MV-4-11 (cell line): ENCODE measurements at regions not wholly inside any gene's neighbourhood (a gene's known extent, or its start where the extent isn't known, plus 50 kb on each side); places are given as distances from the start of the nearest gene placed in this dataset.
A peak's percentile ranks its signal among the peaks of the same experiment; 100 is the strongest.
"Not testable (repeated sequence)": the region's sequence is repeated elsewhere in the genome, so short reads cannot be mapped to it uniquely, and the experiment has no call there.

Experiments
- DNase-seq: peaks from one replicate; lab custom pipeline; 2025; lab: John Stamatoyannopoulos, UW

GRCh38 chr20:58579819-58580473 is 64.7 kb upstream of the APCDD1L start:
- no peak for DNase-seq

DNA sequence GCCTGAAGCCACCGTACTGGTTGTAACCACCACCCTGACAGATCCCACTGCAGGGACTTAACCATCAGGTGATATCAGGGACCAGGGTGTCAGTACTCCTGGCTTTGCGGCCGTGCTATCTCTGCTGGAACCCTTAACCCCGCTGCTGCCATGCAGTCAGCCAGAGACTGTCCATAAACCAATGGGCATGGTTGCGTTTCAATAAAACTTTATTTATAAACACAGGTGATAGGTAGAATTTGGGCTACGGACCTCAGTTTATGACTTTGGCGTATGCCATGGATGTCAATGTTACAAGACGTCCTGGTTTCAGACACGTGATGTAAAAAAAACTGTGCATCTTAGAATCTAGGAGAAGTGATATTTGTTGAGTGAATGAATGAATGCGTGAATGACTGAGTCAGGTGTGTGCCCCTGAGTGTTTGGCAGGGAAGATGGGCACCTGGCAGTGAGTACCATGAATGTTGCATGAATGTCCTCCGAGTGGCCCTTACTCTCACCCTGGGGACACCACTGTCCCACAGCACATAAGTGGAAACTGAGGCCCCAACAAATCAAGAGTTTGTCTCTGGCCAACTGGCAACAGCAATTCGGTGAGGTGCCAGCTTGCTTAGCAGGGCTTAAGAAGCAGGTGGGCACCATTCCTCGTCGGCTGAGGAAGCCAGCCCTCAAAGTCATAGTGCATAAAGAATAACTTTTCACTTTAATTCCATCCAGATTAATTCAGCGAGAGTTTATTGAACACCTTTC is 64.0 kb upstream of the APCDD1L start:
- DNase-seq: no peak

DNA sequence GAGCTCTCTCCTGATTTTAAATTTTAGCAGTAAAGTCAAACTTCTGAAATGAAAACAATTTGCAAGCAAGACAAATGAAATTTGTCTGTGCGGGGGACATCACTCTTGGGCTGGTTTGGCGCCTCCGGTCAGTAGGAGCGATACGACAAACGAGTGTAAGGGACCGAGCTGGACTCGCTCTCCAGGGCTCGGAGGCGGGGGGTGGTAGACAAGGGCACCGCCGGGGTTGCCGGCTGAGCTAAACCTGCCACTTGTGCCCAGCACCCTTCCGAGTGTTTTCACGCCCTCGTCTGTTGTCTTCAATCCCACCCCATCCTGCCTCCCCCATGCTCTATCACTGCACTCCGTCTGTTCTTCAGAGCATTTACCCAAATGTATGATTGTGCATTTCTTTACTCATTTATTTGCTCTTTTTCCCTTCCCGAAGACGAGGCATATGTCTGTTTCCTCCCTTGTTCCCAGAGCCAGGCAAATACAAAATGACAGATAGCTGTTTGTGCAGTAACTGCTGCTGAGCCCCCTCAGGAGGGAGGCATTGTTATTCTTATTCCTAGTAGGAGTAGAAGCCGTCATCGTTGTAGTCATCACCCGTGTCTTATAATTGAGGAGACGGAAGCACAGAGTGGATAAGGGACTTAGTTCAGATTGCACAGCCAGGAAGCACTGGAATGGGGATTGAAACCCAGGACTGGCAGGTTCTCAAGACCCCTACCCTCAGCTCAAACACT is 62.8 kb upstream of the APCDD1L start:
- DNase-seq: no peak

DNA sequence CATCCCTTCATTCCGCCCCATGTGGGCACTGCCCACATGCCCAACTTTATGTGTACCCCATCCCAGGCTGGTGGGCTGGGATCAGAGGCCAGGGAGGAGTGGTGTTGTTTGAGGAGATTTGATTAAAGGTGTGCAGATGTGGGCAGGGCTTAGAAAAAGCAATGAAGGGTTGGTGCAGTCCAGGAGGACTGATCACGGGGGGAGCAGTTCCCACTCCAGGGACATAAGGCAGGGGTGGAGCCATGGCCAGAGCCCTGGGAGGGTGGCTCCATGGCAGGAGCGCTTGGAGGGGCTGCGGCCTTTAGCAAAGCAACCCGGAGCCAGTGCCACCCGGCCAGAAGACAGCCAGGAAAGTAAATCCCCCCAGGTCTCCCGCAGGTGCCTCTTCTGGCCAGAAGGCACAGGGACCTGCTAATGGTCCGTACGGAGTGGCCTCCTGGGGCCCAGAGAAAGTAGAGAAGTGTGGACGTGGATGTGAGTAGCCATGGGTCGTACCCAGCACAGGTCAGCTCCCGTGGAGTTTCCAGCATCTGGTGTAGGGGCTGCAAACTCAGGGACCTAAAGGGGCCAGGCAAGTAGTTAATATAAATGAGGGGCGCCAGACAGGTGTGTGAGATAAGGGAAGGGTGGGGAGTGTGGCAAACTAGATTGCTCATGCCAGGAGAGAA is 62.1 kb upstream of the APCDD1L start:
- no peak for DNase-seq

DNA sequence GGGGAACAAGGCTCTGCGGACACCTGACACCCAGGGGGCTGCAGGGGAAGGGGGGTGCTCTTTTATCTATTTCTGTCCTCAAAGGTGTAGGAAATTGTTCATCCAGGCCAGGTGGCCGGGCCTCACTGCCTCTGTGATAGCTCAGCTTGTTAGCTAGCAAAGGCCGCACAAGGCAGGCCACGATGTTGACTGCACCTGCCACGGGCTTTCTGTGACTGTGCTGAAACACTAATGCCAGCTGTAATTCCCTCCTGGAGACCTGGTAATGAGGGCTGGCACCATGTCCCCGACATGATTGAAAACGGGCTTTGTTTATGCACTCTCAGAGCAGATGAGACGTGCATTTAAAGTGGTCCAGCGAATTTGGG is 61.4 kb upstream of the APCDD1L start:
- DNase-seq: no peak

GRCh38 chr20:58575776-58576602 is 60.8 kb upstream of the APCDD1L start:
- DNase-seq: no peak

DNA sequence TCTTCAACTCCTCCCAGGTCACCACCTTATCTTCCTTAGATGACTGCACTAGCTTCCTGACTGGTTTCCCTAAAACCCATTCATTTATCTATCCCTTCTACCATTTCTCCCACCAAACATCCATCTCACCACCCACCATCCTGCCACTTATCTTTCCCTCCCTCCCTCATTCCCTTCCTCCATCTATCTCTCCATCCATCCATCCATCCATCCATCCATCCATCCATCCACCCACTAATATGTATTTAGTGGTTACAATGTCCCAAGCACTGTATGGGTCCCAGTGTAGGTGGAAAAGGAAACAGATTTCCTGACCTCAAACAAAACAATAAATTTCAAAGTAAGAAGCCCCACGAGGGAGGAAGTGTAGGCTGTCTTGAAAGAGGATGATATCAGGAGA is 59.3 kb upstream of the APCDD1L start:
- no peak for DNase-seq

GRCh38 chr20:58573986-58574385 is 58.8 kb upstream of the APCDD1L start:
- DNase-seq: no peak

DNA sequence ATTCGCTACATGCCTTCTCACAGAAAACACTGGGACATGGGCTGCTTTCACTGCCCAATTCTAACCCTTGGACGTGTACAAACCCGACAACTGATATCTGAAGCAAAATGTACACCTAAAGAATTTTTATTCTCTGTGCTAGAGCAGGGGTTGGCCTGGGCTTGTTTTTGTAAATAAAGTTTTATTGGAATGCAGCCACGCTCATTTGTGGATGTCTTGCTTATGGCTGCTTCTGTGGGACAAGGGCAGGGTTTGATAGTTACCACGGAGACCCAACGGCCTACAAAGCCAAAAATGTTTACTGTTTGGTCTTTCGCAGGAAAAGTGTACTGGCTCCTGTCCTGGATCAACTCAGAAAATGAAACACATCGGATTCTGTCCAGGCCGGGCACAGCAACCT is 58.1 kb upstream of the APCDD1L start:
- no peak for DNase-seq

GRCh38 chr20:58572428-58572763 is 57.2 kb upstream of the APCDD1L start:
- DNase-seq: not testable (repeated sequence)

- DNase-seq: no peak
Observed at GRCh38 chr20:58571693-58572427, 56.7 kb upstream of the APCDD1L start.

- DNase-seq: no peak
Observed at GRCh38 chr20:58571356-58571692, 56.1 kb upstream of the APCDD1L start.

DNA sequence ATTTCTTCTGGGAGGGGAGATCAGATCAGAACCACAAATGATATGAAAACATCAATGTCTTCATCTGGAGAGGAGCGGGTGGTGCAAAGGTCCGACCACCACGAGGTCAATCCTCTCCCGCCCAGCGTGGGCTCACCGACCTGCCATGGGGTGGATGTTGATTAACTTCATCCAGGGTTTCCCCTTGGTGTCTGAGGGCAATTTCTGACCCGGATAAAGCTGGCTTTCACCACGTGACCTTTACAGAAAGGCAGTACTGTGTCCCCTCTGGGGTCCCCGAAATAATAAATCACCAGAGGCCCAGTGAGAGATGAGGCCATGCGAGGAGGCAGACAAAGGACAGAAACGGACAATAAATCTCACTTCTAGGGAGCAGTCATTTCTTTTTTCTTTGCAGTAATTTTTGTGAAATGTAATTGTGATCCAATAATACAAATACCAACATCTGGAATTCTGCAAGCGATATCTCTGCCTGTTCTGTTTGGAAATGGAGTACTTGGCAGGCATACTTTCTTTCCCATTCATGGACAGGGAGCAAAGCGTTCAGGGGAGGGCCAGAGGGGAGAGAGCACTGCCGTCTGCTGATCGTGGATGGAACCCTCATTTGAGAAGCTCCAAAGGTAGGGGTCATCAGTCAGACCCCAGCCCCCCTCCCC is 55.1 kb upstream of the APCDD1L start:
- DNase-seq: no peak

GRCh38 chr20:58569241-58570125 is 54.3 kb upstream of the APCDD1L start:
- peak; percentile 8 for DNase-seq

DNA sequence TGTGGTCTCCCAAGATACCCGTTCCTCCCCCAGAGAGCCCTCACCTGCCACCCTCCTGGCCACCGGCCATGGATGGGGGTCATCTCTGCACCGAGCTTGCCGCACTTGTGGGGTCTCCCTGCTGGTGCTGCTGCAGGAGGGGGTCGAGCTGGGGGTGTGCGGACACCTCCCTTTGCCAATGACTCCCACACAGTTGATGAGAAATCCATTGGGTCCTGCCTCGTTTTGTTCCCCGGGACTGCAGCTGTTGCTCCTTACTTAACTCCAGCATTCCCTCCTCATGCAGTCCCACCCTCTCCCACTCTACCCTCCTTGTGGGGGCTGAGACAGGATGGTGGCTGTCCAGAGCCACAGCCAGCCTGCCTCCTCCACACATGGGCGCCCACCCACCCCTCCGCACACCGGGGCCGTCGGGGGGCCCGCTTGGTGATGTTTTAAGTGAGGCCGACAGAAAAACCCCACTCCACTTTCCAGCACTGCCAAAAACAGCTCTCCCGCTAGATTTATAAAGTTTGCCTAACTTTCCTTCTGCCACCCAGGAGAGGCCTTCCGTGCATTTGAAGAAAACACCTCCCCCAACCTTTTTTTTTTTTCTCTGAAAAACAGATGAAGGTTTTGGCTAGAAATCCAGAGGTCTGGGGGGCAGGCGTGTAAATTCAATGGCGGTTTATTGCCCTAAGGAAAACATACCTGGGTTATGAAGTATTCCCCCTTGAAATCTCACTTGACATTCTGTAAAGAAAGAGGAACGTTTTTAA is 53.5 kb upstream of the APCDD1L start:
- DNase-seq: no peak

DNA sequence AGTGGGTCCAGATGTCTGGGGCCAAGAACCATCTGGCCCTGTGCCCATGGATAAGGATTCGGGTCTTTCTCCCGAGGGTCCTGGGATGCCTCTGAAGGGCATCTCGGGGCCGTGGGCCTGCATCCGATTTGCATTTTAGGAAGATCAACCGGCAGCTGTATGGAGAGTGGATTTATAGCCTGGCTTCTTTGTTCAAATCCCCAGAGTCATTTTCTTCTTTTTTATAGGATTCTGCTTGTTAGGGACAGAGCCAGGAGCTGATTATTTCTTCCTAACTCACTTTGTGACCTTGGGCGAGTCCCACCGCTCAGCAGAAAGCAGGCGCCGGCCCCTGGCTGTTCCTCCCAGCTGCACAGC is 52.9 kb upstream of the APCDD1L start:
- no peak for DNase-seq

GRCh38 chr20:58567437-58567836 is 52.2 kb upstream of the APCDD1L start:
- DNase-seq: no peak

DNA sequence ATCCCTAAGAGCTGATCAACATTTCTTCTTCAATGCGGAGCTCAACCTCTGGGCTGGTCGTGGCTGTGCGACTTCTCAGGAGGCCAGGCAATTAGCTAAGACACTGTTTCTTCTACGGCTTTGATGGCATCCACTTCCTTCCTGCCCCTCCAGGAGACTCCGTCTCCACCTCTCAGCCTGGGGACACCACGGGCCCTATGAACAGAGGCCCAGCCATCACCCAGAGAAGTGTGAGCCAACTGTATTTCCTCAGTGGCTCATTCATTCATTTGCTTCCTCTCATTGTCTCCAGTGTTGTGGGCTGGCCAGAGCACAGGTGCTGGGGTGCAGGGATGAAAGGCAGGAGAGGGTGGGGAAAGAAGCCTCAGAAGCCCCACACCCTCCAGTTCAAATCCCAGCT is 51.8 kb upstream of the APCDD1L start:
- no peak for DNase-seq
